Thoracic aorta (tissue), 2 donors: ENCODE measurements at regions not wholly inside any gene's neighbourhood (a gene's known extent, or its start where the extent isn't known, plus 50 kb on each side); places are given as distances from the start of the nearest gene placed in this dataset.

Source experiments
- ATAC-seq: fragments of 150-250 bp; one replicate; pipeline ENCODE4 v1.8.0; 2017; ENCODE audit warnings: low read depth; ENCODE audit not compliant: insufficient number of reproducible peaks, low FRiP score
- DNase-seq: peaks from one replicate; pipeline ENCODE4 v3.0.0-alpha.2; 2020; ENCODE audit warnings: low spot score
- H3K27ac ChIP-seq, 2 donors: fragments of 200-600 bp; sonication (generic); 1 replicate in 1 of 2; 2 replicates in 1 of 2; pipeline ENCODE4 v1.5.1; 2016; ENCODE audit warnings: mild to moderate bottlenecking in 2 of 2, moderate library complexity in 2 of 2
- H3K27me3 ChIP-seq: fragments of 200-600 bp; sonication (generic); replicated peaks from 2 replicates; pipeline ENCODE4 v1.6.0; 2016; ENCODE audit warnings: mild to moderate bottlenecking; ENCODE audit not compliant: insufficient read depth
- H3K36me3 ChIP-seq: fragments of 200-600 bp; sonication (generic); one replicate; pipeline ENCODE4 v1.5.1; 2016
- H3K4me1 ChIP-seq, 2 donors: fragments of 200-600 bp; sonication (generic); 1 replicate in 1 of 2; 2 replicates in 1 of 2; pipeline versions ENCODE4 v1.5.1 to v1.6.0; 2016; ENCODE audit warnings: low read depth in 2 of 2, mild to moderate bottlenecking in 1 of 2; ENCODE audit not compliant: control insufficient read depth in 1 of 2
- H3K4me3 ChIP-seq: fragments of 200-600 bp; sonication (generic); 2 replicates; pipeline ENCODE4 v1.5.1; 2016; ENCODE audit warnings: mild to moderate bottlenecking
- H3K9me3 ChIP-seq: fragments of 200-600 bp; sonication (generic); 2 replicates; pipeline ENCODE4 v1.5.1; 2016
- CTCF ChIP-seq: fragments of 200-600 bp; sonication (generic); IDR thresholded peaks from one replicate; pipeline ENCODE4 v1.5.1; 2019; ENCODE audit warnings: antibody characterized with exemption

- Histone ChIP-seq H3K27ac (no peak overlapping the region), H3K27me3 (no peaks in the 10 kb centered on the region), H3K36me3 (no peaks in the 10 kb centered on the region)
Measured at GRCh38 chr12:106006382-106006781, 132.4 kb downstream of the NUAK1 start.

GRCh38 chr12:106006940-106007339, 131.8 kb downstream of the NUAK1 start:
- Histone ChIP-seq H3K4me1 (peaks cover 2 to 7% of the 10 kb centered on the region in 2 donors), H3K9me3 (no peaks in the 10 kb centered on the region), H3K27ac (no peak overlapping the region), H3K4me3 (no peak overlapping the region), H3K36me3 (no peaks in the 10 kb centered on the region), H3K27me3 (no peaks in the 10 kb centered on the region)
- TF ChIP-seq CTCF = no peak
- ATAC-seq (no peak), DNase-seq (no peak)

More at GRCh38 chr12:106006382-106006781, 132.4 kb downstream of the NUAK1 start:
- Histone ChIP-seq H3K4me3 (no peak overlapping the region), H3K9me3 (no peaks in the 10 kb centered on the region), H3K4me1 (peaks cover 2 to 7% of the 10 kb centered on the region in 2 donors)
- no peak for ATAC-seq
- DNase-seq = no peak
- TF ChIP-seq CTCF = no peak

- TF ChIP-seq CTCF = no peak
- DNase-seq (no peak), ATAC-seq (no peak)
- H3K9me3 ChIP-seq = no peaks in the 10 kb centered on the region
- no peak overlapping the region for H3K27ac ChIP-seq
- H3K27me3 ChIP-seq = no peaks in the 10 kb centered on the region
- H3K36me3 ChIP-seq = no peaks in the 10 kb centered on the region
- no peak overlapping the region for H3K4me3 ChIP-seq
- peaks cover 2 to 7% of the 10 kb centered on the region in 2 donors for H3K4me1 ChIP-seq
Measured at GRCh38 chr12:106010741-106011140, 128.0 kb downstream of the NUAK1 start.
